ENCODE measurements at regions not wholly inside any gene's neighbourhood (a gene's known extent, or its start where the extent isn't known, plus 50 kb on each side); places are given as distances from the start of the nearest gene placed in this dataset.

DNA sequence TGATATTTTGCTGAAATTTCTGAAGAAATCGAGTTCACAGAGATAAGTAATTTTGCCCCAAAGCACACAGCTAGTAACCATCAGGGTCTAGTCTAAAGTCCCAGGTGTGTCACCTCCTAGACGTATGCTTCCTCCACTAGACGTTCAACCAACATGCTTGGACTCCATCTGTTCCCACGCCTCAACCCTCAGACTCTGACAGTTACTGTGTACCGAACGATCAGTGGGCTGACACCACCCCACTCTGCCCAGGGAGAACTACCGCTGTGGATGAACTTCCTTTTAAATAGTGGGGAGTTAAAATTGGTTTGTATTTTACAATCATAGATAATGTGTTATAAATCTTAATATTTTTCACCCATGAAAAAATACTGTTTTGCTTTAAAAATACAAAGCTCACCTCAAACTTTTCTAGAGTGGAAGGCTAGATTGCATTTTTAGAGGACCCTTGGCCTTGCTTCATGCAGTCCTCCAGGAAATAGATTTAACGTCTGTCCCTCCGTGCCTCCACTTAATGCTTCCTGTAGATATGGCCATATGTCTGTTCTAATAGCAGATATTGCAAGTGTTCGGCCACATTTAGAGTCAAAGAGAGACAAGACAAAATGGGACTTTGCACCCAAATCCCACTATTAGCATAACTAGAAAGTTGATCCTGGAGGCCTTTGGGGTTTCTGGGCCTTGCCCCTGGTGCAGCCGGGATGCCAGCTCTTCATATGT is 91.4 kb upstream of the ZPBP start:
- H3K4me3 ChIP-seq = no peak overlapping the region
- H3K27ac ChIP-seq = no peak overlapping the region
- no peaks in the 10 kb centered on the region for H3K9me3 ChIP-seq
- intact Hi-C loops (cut with DNase I) = no loop called here
- TF ChIP-seq, protein P1, sequence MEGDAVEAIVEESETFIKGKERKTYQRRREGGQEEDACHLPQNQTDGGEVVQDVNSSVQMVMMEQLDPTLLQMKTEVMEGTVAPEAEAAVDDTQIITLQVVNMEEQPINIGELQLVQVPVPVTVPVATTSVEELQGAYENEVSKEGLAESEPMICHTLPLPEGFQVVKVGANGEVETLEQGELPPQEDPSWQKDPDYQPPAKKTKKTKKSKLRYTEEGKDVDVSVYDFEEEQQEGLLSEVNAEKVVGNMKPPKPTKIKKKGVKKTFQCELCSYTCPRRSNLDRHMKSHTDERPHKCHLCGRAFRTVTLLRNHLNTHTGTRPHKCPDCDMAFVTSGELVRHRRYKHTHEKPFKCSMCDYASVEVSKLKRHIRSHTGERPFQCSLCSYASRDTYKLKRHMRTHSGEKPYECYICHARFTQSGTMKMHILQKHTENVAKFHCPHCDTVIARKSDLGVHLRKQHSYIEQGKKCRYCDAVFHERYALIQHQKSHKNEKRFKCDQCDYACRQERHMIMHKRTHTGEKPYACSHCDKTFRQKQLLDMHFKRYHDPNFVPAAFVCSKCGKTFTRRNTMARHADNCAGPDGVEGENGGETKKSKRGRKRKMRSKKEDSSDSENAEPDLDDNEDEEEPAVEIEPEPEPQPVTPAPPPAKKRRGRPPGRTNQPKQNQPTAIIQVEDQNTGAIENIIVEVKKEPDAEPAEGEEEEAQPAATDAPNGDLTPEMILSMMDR (IDR thresholded peaks at IDR 0.05) = no peak
- no peaks in the 10 kb centered on the region for H3K36me3 ChIP-seq
- H3K4me1 ChIP-seq = no peaks in the 10 kb centered on the region
- no peak for DNase-seq
- H3K9ac ChIP-seq (ENCODE audit: low read depth in 2 of 2, low read length in 2 of 2) = no peak overlapping the region
- H3K27me3 ChIP-seq = no peaks in the 10 kb centered on the region

DNA sequence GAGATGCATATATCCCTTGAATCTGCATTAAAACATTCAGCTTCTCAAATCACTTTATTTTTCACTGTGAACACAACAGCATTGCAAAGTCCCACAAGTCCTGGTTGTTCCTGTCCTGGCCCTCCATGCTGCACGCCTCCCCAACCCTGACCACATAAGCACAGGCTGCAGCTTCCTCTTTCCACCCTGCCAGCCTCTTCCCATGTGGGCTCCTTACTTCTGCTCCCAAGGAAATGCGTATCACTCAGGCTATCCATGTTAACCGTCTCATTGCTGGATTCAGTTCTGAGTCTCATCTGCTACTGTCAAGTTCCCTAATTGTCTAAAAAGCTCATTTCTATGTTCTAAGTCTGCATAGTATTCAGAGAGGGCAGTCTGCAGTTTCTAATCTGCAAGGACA is 89.7 kb upstream of the ZPBP start:
- H3K27me3 ChIP-seq = no peaks in the 10 kb centered on the region
- no peak overlapping the region for H3K27ac ChIP-seq
- no peaks in the 10 kb centered on the region for H3K4me1 ChIP-seq
- TF ChIP-seq, protein P1 (IDR thresholded peaks at IDR 0.05) = no peak
- H3K4me3 ChIP-seq = no peak overlapping the region
- H3K9me3 ChIP-seq = no peaks in the 10 kb centered on the region
- no peaks in the 10 kb centered on the region for H3K36me3 ChIP-seq
- H3K9ac ChIP-seq (ENCODE audit: low read depth in 2 of 2, low read length in 2 of 2) = no peak overlapping the region
- no peak for DNase-seq
- intact Hi-C loops (cut with DNase I) = no loop called here

DNA sequence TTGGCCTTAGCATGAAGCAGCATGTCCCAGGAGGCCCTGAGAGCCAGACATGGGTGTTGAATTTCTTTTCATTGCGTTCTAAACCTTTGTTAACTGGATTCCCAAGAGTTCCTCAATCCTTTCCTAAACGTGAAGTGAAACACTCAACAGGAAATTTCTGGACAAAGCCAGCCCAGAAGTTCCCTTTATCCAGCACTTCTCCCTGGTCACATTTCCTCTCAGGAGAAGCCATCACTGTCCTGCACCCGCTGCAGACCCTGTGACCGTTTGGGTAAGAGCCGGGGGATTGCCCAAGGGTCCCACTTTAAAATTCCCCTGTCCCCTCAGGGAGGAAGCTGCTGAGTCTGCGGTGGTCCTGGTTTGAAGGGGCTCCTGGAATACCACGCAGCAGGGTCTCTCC is 88.0 kb upstream of the ZPBP start:
- TF ChIP-seq, protein P1 (IDR thresholded peaks at IDR 0.05) = no peak
- H3K36me3 ChIP-seq = no peaks in the 10 kb centered on the region

DNA sequence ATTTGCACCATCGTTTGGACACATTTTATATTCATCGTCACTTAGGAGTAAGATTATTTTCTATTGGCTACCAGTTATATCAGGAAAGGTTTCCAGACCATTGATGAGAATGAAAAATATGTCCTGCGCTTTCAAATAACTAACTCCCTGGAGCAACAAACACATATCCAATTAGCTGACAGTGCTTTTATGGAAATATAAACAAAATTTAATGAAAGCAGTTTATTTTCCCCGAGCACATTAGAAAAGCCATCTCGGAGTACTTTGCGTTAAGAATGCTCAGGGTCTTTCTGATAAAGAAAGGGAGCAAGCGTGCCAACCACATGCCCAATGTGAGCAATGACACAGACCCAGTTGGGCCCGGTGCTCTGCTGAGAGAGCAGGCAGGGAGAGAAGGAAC is 85.1 kb upstream of the ZPBP start:
- intact Hi-C loops (cut with DNase I) = no loop called here
- H3K4me3 ChIP-seq = no peak overlapping the region
- no peaks in the 10 kb centered on the region for H3K36me3 ChIP-seq
- H3K4me1 ChIP-seq = no peaks in the 10 kb centered on the region
- no peaks in the 10 kb centered on the region for H3K27me3 ChIP-seq
- no peaks in the 10 kb centered on the region for H3K9me3 ChIP-seq
- H3K9ac ChIP-seq (ENCODE audit: low read depth in 2 of 2, low read length in 2 of 2) = no peak overlapping the region
- DNase-seq = no peak
- H3K27ac ChIP-seq = no peak overlapping the region
- TF ChIP-seq, protein P1 (IDR thresholded peaks at IDR 0.05) = no peak

More for the DNA sequence above, 88.0 kb upstream of the ZPBP start:
- intact Hi-C loops (cut with DNase I) = no loop called here
- Histone ChIP-seq H3K27me3 (no peaks in the 10 kb centered on the region), H3K9ac (ENCODE audit: low read depth in 2 of 2, low read length in 2 of 2) (no peak overlapping the region), H3K9me3 (no peaks in the 10 kb centered on the region), H3K4me3 (no peak overlapping the region), H3K4me1 (no peaks in the 10 kb centered on the region), H3K27ac (no peak overlapping the region)
- DNase-seq = no peak

DNA sequence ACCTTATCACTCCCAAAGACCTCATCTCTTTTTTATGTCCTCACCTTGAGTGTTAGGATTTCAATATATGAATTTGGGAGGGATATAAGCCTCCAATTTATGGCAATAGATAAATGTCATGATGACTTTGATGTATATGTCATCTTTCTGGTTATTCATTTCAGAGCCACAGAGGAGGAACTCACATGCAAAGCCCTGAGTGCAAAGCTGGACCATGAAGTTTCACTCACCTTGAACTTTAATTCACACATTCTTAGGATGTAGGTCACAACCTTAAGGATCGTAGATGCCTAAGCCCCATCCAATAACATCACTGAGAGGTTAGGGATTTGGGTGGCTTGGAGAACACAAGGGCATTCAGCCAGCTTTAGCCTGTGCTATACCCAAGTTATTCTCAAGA is 81.9 kb upstream of the ZPBP start:
- H3K9ac ChIP-seq (ENCODE audit: low read depth in 2 of 2, low read length in 2 of 2) = no peak overlapping the region
- no peaks in the 10 kb centered on the region for H3K4me1 ChIP-seq
- H3K36me3 ChIP-seq = no peaks in the 10 kb centered on the region
- no peak overlapping the region for H3K27ac ChIP-seq
- no peak for DNase-seq
- no peaks in the 10 kb centered on the region for H3K9me3 ChIP-seq
- intact Hi-C loops (cut with DNase I) = no loop called here
- no peak overlapping the region for H3K4me3 ChIP-seq
- no peaks in the 10 kb centered on the region for H3K27me3 ChIP-seq
- TF ChIP-seq, protein P1 (IDR thresholded peaks at IDR 0.05) = no peak

Measured in colonic mucosa (tissue), 4 donors.